ENCODE measurements at regions not wholly inside any gene's neighbourhood (a gene's known extent, or its start where the extent isn't known, plus 50 kb on each side); places are given as distances from the start of the nearest gene placed in this dataset.

- no peaks in the 10 kb centered on the region for H3K36me3 ChIP-seq (ENCODE audit: insufficient read depth, low read length)
- no peaks in the 10 kb centered on the region for H3K79me2 ChIP-seq (ENCODE audit: insufficient read depth, low read length)
- no peaks in the 10 kb centered on the region for H3K4me1 ChIP-seq (ENCODE audit: insufficient read depth, low read length)
- no peaks in the 10 kb centered on the region for H3K4me1 Mint-ChIP-seq (ENCODE audit: low read depth, unreplicated experiment)
- H3K9ac ChIP-seq (ENCODE audit: low read length): no peak overlapping the region
- H3K27me3 ChIP-seq (ENCODE audit: insufficient read depth, low read length): no peaks in the 10 kb centered on the region
- H3K4me3 Mint-ChIP-seq (ENCODE audit: unreplicated experiment): no peak overlapping the region
- DNase-seq (ENCODE audit: low read depth) (no peak), FAIRE-seq (no peak)
- H3K27ac ChIP-seq (ENCODE audit: low read depth, low read length): no peak overlapping the region
- H3K9me3 ChIP-seq (ENCODE audit: insufficient read depth, low read depth, low read length): no peaks in the 10 kb centered on the region
- H3K4me3 ChIP-seq (ENCODE audit: insufficient read depth, low read depth, low read length): no peak overlapping the region
- no peaks in the 10 kb centered on the region for H3K27me3 Mint-ChIP-seq (ENCODE audit: low read depth, unreplicated experiment)
- H4K20me1 ChIP-seq (ENCODE audit: insufficient read depth, low read length): no peaks in the 10 kb centered on the region
- no peaks in the 10 kb centered on the region for H3K36me3 Mint-ChIP-seq (ENCODE audit: low read depth, unreplicated experiment)
- no peak overlapping the region for H3K27ac Mint-ChIP-seq (ENCODE audit: unreplicated experiment)
- H2AFZ ChIP-seq (ENCODE audit: low read depth, low read length): no peak overlapping the region
- H3K9me3 Mint-ChIP-seq (ENCODE audit: unreplicated experiment): no peaks in the 10 kb centered on the region
- TF ChIP-seq EZH2 (IDR thresholded peaks at IDR 0.05; ENCODE audit: insufficient read depth, low read length) (no peak), CTCF (IDR thresholded peaks at IDR 0.05; ENCODE audit: insufficient read depth, low read depth, low read length) (no peak)
- no peak overlapping the region for H3K4me2 ChIP-seq (ENCODE audit: low read length)
These were observed 653.6 kb downstream of the NSUN3 start for GRCh38 chr3:94716326-94717018.

GRCh38 chr3:94734206-94734605 lies 671.3 kb downstream of the NSUN3 start:
- Histone ChIP-seq H3K9me3 (ENCODE audit: insufficient read depth, low read depth, low read length) (no peaks in the 10 kb centered on the region), H2AFZ (ENCODE audit: low read depth, low read length) (no peak overlapping the region), H3K36me3 (ENCODE audit: insufficient read depth, low read length) (no peaks in the 10 kb centered on the region), H3K4me1 (ENCODE audit: insufficient read depth, low read length) (no peaks in the 10 kb centered on the region), H3K27me3 (ENCODE audit: insufficient read depth, low read length) (no peaks in the 10 kb centered on the region), H4K20me1 (ENCODE audit: insufficient read depth, low read length) (no peaks in the 10 kb centered on the region), H3K79me2 (ENCODE audit: insufficient read depth, low read length) (no peaks in the 10 kb centered on the region), H3K4me3 (ENCODE audit: insufficient read depth, low read depth, low read length) (no peak overlapping the region), H3K4me2 (ENCODE audit: low read length) (no peak overlapping the region), H3K27ac (ENCODE audit: low read depth, low read length) (no peak overlapping the region), H3K9ac (ENCODE audit: low read length) (no peak overlapping the region)
- no peak overlapping the region for H3K27ac Mint-ChIP-seq (ENCODE audit: unreplicated experiment)
- H3K4me3 Mint-ChIP-seq (ENCODE audit: unreplicated experiment): no peak overlapping the region
- H3K27me3 Mint-ChIP-seq (ENCODE audit: low read depth, unreplicated experiment): no peaks in the 10 kb centered on the region
- no peaks in the 10 kb centered on the region for H3K9me3 Mint-ChIP-seq (ENCODE audit: unreplicated experiment)
- no peaks in the 10 kb centered on the region for H3K4me1 Mint-ChIP-seq (ENCODE audit: low read depth, unreplicated experiment)
- no peaks in the 10 kb centered on the region for H3K36me3 Mint-ChIP-seq (ENCODE audit: low read depth, unreplicated experiment)
- FAIRE-seq (no peak), DNase-seq (ENCODE audit: low read depth) (no peak)
- TF ChIP-seq CTCF (IDR thresholded peaks at IDR 0.05; ENCODE audit: insufficient read depth, low read depth, low read length) (no peak), EZH2 (IDR thresholded peaks at IDR 0.05; ENCODE audit: insufficient read depth, low read length) (no peak)

- no peaks in the 10 kb centered on the region for H3K27me3 Mint-ChIP-seq (ENCODE audit: low read depth, unreplicated experiment)
- H3K4me1 Mint-ChIP-seq (ENCODE audit: low read depth, unreplicated experiment): no peaks in the 10 kb centered on the region
- Histone ChIP-seq H3K27me3 (ENCODE audit: insufficient read depth, low read length) (no peaks in the 10 kb centered on the region), H3K4me3 (ENCODE audit: insufficient read depth, low read depth, low read length) (no peak overlapping the region), H2AFZ (ENCODE audit: low read depth, low read length) (no peak overlapping the region), H3K9me3 (ENCODE audit: insufficient read depth, low read depth, low read length) (no peaks in the 10 kb centered on the region), H3K79me2 (ENCODE audit: insufficient read depth, low read length) (no peaks in the 10 kb centered on the region), H3K4me2 (ENCODE audit: low read length) (no peak overlapping the region), H3K4me1 (ENCODE audit: insufficient read depth, low read length) (no peaks in the 10 kb centered on the region), H3K27ac (ENCODE audit: low read depth, low read length) (no peak overlapping the region), H3K36me3 (ENCODE audit: insufficient read depth, low read length) (no peaks in the 10 kb centered on the region), H4K20me1 (ENCODE audit: insufficient read depth, low read length) (no peaks in the 10 kb centered on the region), H3K9ac (ENCODE audit: low read length) (no peak overlapping the region)
- DNase-seq (ENCODE audit: low read depth) (no peak), FAIRE-seq (no peak)
- H3K27ac Mint-ChIP-seq (ENCODE audit: unreplicated experiment): no peak overlapping the region
- no peak for TF ChIP-seq EZH2 (IDR thresholded peaks at IDR 0.05; ENCODE audit: insufficient read depth, low read length)
- TF ChIP-seq CTCF (IDR thresholded peaks at IDR 0.05; ENCODE audit: insufficient read depth, low read depth, low read length): no peak
- no peak overlapping the region for H3K4me3 Mint-ChIP-seq (ENCODE audit: unreplicated experiment)
- H3K9me3 Mint-ChIP-seq (ENCODE audit: unreplicated experiment): no peaks in the 10 kb centered on the region
- no peaks in the 10 kb centered on the region for H3K36me3 Mint-ChIP-seq (ENCODE audit: low read depth, unreplicated experiment)
These were observed 672.5 kb downstream of the NSUN3 start for GRCh38 chr3:94735354-94735753.

Measured in astrocyte (in vitro differentiated cells and primary cell).